HG02885 (cell line): ENCODE measurements at regions not wholly inside any gene's neighbourhood (a gene's known extent, or its start where the extent isn't known, plus 50 kb on each side); places are given as distances from the start of the nearest gene placed in this dataset.

ENCODE experiments used
- ATAC-seq: cut with Tn5 transposase; IDR thresholded peaks from one replicate; pipeline ENCODE4 v1.9.1; 2021; ENCODE audit warnings: mild to moderate bottlenecking; ENCODE audit not compliant: unreplicated experiment, poor library complexity

DNA sequence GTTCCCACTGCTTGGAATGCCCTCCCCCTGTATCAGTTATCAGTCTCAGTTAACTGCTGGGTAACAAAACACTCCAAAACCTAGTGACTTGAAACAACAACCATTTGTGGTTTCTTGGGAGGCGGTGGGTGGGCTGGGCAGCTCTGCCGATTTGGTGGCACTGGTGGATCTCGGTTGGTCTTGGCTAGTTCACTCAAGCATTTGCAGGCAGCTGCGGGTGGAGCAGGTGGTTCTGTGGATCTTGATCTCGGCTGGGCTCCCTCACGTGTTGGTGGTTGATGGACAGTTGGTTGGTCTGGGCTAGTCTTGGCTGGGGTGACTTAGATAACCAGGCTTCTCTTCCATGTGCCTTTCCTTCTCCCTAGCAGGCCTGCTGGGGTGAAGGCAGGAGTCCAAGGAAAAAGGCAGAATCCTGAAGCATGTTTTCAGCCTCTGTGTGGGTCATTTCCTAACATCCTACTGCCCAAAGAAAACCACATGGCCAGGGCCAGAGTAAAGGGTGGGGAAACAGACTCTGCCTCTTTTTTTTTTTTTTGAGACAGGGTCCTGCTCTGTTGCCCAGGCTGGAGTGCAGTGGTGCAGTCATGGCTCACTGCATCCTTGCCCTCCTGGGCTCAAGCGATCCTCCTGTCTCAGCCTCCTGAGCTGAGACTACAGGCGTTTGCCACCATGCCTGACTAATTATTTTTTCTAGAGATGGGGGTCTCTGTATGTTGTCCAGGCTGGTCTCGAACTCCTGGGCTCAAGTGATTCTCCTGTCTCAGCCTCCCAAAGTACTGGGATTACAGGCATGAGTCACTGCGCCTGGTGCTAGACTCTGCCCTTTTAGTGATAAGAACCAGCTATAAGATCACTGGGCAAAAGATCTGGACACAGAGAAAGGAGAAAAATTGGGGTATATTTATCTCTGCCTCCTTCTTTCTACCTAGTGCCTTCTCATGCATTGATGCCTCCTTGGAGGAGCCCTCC, 183.7 kb downstream of the RGS3 start:
- no peak for ATAC-seq

DNA sequence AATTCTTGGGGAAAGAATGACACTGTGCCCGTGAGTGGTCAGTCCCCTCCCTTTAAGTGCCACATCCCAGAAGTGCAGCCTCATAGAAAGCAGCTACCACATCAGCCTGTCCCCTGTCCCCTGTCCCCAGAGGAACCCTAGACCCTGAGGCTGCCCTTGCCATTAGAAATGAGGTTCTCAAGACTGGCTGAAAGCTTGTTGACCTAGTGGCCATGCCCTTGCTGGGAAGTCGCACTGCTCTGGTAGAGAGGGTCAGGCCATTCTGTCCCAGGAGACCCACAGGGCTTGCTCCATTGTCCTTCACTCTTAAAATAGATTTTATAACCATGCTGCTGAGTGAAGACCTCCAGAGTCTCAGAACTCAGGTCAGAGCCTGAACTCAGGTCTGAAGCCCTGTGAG, 184.5 kb downstream of the RGS3 start:
- no peak for ATAC-seq

DNA sequence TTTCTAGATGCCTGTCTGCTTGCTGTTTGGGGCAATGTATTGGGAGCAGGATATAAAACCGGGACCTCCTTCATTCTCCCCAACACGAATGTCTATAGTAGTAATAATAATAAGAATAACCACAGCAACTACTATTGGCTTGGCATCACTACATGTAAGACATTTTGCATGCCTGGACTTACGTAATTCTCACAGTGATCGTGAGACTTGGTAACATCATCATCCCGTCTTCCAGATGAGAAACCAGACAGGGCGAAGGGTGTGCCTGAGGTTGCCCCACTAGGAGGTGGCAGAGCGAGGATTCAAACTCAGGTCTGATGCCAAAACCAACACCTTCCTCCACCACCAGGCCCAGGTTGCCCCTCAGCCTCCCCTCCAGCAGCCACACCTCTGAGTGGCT, 185.1 kb downstream of the RGS3 start:
- ATAC-seq, result no peak

DNA sequence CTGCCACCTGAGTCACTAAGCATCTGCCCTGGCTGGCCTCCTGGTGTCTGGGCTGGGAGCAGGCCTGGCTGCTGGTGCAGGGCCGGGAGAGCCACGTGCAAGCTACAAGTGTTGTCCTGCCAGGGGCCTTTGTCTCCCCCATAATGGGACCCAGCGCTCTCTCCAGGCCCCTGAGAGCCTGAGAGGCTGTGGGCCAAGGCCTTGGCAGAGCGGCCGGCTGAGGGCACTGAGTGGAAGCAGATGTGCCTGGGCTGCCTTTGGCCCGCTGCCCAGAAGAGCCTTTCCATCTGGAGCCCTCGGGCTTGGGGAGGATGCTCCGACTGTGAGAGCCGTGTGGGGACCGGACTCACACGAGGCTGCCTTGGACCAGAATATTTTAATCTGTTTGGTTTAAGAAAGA, 185.5 kb downstream of the RGS3 start:
- no peak for ATAC-seq

DNA sequence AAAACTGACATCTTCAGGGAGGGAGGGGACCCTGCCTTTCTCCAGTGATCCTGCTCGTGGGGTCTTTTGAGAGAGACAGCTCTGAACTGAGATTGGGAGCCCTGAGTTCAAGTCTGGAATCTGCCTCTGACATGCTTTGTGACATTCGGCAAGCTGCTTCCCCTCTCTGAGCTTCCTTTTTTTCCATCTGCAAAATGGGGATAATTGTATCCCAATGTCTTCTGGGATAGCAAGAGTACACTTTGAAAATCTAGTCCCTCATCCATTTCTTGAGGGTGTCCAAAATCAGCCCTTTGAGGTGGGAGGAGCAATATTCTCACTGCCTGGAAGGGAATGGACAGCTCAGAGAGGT, 186.3 kb downstream of the RGS3 start:
- no peak for ATAC-seq

DNA sequence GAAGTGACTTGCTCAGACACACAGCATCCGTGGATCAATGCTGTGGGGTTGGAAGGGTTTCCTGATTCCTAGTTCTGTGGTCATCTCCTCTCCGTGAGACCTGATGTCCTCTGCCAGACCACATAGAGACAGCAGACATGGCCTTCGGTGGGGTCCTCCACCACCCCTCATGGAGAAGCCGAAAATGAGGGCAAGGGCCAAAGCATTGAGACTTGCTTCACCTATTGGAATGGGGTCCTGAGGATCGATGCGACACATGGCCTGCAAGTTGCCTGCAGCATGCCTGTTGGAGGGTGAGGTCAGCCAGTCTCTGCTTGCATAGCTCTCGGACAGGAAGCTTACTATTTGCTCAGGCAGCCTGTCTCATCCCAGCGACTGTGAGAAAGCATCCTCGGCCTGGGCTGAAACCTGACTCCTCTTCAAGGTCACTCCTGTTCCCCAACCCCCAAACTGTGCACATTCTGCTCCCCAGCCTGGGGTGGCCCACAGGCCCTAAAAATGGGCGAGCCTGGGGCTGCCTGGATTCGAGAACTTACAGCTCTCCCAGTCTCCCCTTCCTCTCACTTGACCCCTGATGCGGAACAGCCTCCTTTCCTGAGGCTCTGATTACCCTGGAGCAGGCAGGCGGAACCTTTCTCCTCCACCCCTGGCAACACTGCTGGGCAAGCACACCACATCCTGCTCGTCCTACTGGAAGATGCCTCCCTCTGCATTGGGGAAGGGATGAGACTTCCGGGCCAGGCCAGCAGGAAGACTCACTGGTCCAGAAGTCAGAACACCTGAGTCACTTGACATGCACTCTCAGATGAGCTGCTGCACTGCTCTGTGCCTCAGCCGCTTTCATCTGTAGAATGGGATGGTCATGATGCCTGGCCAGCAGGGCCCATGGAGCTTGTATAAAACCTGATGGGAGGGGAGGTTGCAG, 186.9 kb downstream of the RGS3 start:
- ATAC-seq, result no peak

DNA sequence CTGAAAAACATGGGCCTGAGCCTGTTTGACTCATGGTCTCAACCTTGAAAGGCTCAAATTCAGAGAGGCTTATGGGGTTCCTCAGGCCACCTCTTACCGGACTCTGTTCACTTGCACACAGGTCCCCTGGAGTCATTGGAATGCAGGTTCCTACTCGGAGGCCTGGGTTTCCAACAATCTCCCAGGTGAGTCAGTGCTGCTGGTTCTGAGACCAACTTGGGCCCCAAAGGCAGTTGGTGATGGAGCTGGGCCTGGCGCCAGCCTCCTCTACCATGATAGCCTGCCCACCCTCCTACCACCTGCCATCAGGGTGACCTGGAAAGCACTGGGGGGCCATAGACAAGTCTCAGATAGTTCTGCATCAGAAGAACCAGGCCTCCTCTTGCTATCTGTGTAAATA, 188.4 kb downstream of the RGS3 start:
- no peak for ATAC-seq

DNA sequence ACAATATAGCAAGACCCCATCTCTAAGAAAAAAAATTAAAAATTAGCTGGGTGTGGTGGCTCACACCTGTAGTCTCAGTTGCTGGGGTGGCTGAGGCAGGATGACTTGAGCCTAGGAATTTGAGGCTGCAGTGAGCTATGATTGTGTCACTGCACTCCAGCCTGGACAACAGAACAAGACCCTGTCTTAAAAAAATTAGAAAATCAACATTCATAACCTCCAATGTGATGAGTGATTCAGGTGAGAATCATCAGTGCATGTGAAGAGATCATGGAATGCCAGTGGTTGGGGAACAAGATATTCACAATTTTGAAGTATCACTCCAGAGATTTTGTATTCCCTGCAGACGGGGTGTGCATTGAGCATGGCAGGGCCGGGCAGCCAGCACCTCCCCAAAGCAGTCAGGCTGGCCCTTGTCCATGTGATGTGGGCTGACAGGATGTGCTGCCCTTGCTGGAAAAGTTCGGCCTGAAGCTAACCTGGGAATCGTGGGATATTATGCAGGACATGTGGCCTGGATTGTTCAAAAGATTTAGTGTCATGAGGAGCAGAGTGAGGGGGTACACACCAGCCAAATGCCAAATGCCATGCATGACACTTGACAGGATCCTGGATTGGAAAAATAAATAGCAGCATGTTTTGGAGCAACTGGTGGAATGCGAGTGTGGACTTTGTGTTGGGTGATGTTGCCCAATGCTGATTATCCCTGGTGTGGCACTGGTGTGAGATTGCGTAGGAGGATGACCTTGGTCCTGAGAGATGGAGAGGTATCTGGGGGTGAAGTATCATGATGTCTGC, 189.0 kb downstream of the RGS3 start:
- no peak for ATAC-seq

DNA sequence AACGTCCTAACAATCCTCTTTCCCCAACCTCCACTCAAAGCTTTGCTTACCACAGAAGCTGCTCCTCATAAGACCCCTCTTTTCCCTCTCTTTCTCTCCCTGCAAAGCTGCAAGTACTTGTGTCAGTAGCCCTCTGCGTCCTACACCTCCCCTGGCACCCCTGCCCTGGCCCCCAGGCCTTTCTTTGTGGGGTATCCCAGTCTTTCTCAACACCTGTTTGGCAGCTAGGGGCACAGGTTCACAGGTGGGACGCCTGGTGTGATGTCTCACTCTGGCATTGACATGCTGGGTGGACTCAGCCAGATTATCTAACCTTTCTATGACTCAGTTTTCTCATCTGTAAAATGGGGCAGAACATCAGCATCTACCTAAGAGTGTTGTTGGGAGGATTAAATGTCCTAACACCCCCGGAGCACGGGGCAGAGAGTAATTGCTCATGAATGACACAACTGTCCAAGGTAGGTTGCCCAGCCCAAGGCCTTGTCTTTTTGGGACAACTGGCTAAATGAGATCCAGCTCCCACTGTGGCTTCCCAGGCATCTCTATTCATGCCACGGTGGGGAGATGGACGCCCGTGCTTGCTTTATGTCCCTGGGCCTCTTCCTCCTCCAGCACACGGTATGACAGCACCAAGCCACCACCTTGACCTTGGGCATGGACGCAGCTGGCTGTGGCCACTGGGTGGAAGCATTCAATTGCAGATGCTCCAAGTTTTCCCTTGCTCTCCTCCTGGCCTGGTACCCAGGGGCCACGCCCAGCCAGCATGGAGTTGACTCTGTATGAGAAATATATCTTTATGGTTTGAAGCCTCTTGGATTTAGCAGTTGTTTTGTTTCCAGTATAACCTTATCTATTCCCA, 190.4 kb downstream of the RGS3 start:
- ATAC-seq, result no peak

DNA sequence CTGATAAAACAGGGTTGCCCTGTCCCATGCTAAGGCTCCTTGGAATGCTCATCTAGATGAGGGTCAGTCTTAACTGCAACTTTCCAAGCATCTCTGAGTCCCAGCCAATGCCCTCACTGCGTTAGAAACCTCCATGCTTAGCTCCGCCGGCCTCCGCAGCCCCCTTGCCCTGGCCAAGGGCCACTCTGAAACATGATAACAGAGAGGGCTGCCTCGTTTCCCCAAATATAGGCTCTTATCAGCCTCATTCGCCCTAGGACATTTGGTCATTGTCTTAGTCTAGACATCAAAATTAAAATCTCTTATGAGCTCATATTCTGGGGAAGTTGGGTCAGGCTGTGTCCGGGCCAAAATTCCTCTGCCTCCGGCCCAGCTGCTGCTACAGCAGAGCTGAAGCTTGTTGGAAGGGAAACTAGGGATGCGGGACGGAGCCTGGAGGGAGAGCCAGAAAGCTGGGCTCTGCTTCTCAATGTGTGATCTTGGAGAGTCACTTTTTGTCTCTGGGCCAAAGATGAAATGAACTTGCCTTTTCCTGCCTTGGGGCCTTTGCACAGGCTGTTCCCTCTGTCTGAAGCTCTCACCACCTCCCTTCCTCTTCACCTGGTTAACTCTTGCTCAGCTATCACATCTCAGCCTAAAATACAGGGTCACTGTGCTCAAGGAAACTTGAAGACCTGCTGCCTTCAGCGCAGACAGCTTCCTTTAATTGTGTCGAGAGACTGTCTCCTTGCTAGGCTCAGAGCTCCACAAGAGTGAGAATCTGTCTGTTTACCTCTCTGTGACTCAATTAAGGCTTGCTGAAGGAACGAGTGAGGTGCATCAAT, 191.3 kb downstream of the RGS3 start:
- ATAC-seq, result no peak

DNA sequence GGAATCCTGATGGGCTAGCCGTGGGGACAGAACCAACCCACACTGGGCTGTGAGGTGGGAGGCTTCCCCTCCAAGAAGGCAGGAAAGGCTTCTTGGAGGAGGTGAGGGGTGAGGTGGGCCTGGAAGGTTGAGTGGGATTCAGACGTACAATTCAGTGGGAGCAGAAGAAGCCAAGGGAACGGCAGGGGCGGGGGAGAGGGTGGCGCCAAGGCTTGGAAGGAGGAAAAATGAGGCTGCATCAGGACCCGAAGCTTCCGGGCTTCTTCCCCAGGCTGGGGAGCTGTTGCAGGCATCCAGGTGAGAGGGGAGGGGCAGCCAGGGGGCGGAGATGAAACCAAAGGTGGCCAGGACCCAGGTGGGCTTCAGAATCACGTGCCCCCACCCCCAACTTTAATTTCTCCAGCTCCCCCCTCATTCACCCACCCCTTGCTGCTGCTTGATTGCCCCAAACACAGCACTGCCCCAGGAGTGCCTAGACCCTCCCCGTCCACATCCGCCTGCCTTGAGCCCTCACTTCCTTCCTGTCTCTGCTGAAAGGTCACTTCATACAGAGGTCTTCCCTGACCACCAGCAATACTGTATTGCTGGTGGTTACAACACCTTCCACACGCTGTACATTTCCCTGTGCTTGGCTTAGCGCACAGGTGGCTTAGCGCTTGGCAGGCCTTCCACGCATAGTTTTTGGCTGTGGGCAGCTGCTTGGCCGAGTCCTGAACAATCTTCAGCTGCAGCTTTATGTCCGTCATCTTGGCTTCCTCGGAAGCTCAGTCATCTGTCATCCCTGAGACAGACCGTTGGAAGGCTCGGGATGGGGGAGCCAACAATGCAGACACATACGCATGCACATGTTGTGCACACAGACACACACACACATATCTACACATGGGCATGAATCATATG, 193.5 kb downstream of the RGS3 start:
- no peak for ATAC-seq

DNA sequence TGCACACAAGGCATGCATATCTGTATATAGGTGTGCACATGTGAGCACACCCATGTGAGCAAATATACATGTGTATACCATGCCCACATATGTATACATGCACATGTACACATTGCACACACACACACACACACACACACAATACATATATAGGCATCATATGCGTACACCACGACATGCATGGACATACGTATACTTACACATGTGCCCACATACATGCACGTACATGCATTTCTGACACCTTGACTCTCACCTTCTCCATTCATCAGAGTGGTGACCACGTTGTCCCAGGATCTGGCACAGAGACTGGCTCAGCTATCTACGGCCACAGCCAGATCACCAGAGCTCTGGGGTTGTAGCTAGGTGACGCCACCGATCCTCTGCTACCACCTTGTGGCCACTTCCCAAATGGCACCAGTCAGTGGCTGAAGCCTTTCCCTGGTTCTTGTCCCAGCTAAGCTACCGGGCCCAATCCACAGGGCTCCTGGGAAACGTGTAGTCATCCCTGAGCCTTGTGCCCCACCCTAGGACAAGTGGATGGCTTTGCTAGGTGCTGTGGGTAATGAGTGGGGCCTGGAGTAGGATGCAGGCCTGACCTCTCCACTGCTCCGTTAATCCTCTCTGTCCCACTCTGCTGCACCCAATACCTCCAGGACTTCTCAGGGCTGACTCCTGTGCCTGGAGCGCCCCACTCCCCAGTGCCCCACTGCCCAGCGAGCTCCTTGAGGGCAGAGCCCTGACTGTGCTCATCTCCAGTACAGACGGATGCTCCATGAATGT, 194.4 kb downstream of the RGS3 start:
- ATAC-seq, result peak; percentile 75

DNA sequence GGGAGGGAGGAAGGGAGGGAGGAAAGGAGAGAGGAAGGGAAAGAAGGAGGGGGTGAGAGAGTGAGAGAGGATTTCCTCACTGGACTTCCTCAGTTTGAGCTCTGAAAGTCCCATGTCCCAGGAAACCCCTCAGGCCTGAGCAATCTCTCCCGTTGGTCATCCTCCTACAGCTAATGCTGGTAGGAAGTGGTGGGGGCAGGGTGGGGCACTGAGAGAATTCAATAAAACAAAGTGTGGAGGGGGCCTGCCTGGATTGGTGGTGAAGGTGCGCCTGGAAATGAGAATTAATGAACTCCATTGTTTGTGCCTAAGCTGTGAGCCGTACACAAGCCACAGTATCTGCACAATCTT, 195.0 kb downstream of the RGS3 start:
- no peak for ATAC-seq

DNA sequence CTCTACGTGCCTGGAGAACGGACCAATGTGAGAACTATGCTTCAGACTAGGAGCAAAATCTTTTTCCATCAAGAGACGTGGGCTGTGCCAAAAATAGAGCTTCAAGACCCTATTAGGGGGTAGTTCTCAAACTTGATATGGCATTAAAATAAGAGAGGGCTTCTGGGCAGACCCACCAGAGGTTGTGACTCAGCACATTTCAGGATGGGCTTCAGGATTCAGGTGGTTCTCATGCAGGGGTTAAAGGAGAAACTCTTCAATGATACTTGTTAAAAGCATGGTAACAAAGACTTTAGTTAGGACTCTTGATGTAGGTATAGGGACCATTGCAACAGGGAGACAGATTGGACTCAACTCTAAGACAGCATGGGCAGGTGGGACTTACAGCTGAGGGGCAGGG, 195.5 kb downstream of the RGS3 start:
- ATAC-seq, result no peak

DNA sequence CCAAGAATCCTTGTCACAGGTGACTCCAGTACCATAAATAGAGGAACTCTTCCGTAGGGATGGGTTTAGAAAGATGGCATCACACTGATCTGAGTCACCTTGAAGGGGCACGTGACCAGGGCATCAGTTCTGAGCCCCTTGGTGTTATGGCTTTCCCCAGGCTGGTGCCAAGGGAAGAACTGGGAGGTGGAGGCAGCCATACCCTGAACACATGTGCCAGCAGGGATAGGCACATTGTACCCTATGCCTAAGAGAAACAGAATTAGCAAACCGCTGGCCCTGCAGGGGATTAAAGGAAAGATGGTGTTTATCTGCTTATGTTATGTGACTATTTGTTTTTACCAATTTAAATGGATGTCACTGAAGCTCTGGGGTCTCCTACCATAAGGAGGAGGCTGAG, 196.2 kb downstream of the RGS3 start:
- no peak for ATAC-seq

DNA sequence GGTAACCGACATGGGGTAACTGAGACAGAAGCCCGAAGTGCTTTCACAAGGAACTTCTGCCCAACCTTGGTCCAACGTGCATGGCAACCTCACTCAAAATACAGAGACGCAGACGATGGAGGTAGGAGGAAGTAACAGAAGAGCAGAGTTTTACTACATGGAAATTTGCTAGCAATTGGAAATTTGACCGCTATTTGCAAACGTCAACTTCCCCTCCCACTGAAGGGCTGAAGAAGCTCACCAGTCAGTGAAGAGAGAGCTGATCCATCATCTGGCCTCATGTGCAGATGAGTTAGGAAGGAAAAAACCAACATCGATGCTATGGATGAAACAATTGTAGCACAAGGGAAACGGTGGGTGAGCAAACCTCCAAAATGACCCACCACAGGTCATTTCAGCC, 196.7 kb downstream of the RGS3 start:
- no peak for ATAC-seq

DNA sequence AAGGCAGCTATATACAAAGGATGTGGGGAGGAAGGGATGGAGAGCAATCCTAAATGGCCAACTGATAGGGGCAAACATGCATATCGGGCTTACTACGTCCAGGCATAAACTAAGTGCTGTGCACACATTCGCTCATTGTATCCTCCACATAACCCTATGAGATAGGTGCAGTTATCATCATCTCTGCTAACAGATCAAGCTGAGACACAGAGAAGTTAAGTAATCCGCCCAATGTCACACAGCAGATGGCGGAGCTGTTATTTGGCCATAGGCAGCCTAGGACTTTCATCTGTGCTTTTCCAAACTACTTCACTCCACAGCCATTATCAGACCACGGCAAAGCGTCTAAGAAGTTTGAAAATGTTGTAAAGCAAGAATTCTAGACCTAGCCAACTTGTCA, 197.5 kb downstream of the RGS3 start:
- no peak for ATAC-seq
